ENCODE measurements at regions not wholly inside any gene's neighbourhood (a gene's known extent, or its start where the extent isn't known, plus 50 kb on each side); places are given as distances from the start of the nearest gene placed in this dataset.

DNA sequence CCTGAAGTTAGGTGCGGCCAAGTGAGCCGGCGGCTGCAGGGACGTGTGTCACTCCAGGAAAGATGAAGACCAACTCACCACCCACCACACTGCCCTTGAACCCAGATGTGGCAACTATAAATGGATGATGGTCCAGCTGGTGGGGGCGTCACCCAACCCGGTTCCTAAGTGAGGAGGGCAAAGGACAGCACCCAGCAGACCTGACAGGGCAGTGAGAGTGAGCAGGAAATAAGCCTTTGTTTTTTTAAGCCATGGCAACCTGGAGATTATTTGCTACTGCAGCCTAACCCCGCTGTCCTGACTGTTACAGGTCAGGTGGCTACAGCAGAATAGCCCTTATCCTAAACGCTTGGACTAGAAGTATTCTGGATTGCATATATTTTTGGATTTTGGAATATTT is 228.9 kb downstream of the CTTN start:
- no peak for DNase-seq (ENCODE audit: low read depth)

DNA sequence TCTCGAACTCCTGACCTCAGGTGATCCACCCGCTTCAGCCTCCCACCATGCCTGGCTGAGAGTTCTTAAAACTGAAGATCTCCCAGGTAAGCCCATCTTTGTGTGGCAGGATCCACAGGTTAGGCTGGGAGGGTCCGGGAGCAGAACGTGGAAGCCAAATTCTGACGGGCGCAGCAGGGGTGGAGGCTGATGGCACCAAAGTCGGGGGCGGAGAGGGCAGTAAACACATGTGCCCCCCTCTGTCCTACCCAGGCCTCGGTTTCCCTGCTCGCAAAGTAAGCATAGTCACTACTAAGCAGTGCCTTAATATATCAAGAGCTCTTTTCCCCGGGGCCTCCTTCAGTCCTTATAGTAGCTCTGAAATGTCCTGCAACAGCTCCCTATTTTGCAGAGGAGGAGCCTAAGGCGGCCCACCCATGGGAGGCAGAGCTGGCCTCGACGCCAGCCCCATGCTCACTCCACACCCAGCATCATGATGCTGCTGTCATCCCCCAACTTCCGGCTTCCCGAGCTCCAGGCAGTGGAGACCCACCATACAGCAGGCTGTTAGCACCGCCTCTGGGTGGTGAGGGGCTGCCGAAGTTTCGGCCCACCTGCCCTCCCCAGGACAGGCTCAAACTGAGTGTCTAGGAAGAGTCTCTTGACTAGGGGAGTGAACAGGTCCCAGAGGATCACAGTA is 230.0 kb downstream of the CTTN start:
- no peak for DNase-seq (ENCODE audit: low read depth)

DNA sequence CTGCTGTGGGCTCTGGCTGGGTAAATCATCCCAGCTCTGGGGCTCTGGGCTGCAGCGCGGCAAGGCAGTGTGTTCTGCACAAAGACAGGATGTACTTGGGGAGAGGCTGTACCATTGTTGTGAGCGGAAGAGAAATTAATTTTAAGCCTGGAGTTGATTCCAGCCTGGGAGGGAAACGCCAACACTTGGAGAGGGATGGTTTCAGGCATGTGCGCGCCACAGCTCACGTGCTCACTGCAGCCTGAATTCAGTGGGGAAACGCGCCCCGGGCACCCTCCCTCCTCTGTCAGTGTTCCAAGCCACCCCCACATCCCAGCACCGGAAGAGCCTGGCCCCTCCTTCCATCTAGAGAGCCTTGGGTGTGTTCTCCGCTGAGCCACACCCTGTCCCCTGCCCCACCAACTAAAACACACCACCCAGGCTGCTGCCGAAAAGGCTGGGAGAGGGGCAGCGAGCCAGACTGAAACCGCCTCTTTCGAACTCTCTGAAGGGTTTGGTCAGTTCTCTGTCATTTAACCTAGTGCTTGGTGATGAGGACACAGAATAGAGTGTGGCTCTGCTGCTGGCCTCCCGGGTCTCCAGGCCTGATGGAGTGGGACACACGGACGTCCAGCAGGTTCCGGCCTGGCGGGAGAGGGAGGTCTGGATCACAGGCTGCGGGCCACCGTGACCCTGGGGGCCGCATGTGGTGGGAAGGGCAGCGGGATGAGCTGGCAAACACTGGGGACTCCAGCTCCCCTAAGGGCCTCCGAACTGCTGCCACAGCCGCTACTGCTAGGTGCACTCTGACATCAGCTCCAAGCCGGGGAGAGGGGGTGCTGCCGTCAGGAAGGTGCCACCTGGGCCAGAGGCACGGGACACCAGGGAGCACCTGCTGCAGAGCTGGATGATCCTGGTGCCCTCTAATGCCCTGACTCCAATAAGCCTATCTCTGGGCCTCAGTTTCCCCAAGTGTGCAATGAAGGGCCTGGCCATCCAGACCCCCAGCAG is 230.8 kb downstream of the CTTN start:
- DNase-seq (ENCODE audit: low read depth) = no peak

- no peak for DNase-seq (ENCODE audit: low read depth)
Observed at GRCh38 chr11:70630068-70630467, 231.7 kb downstream of the CTTN start.

GRCh38 chr11:70630816-70631623 is 232.7 kb downstream of the CTTN start:
- DNase-seq (ENCODE audit: low read depth) = no peak

GRCh38 chr11:70631624-70632047 is 233.3 kb downstream of the CTTN start:
- DNase-seq (ENCODE audit: low read depth) = no peak

GRCh38 chr11:70633610-70634009 is 235.3 kb downstream of the CTTN start:
- DNase-seq (ENCODE audit: low read depth) = no peak

DNA sequence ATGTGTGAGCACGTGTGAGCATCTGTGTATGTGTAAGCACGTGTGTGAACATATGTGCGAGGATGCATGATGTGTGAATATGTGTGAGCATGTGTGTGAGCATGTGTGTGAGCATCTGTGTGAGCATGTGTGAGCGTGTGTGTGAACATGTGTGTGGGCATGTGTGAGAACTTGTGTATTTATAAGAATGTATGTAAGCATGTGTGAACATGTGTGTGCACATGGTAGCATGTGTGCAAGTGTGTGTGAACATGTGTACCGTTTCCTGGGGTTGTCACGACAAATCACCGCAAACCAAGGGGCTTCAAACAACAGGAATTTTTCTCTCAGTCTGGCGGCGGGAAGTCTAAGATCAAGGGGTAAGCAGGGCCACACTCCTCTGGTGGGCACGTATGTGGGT is 238.3 kb downstream of the CTTN start:
- DNase-seq (ENCODE audit: low read depth) = no peak

GRCh38 chr11:70637186-70637800 is 239.0 kb downstream of the CTTN start:
- no peak for DNase-seq (ENCODE audit: low read depth)

DNA sequence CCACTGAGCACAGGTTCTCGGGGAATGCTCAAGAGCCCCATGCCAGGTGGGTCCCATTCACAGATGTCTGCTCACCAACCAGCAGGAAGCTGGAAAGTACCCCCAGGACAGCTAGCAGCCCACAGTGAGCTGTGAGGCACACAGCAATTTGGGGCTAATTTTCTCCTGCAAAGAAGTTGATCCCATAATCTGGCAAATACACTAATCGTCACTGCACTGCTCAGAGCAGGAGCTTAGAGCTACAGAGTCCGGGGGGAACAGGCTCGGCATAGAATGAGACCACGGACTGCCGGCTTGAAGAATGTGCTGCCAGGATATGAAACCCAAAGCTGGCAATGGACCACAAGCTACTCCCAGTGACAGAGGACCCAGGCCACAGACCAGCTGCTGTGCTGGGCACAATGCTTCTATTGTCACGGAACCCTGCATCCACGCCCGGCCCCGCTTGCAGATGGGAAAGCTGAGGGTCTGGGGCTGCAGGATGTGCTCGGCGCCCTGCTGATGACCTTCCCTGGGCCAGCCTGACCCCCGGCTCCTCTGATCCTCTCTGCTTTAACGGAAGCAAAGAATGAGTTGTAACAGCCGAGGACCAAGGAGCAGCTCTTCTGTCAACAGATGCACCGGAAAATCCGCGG is 239.7 kb downstream of the CTTN start:
- peak; percentile 18 for DNase-seq (ENCODE audit: low read depth)

DNA sequence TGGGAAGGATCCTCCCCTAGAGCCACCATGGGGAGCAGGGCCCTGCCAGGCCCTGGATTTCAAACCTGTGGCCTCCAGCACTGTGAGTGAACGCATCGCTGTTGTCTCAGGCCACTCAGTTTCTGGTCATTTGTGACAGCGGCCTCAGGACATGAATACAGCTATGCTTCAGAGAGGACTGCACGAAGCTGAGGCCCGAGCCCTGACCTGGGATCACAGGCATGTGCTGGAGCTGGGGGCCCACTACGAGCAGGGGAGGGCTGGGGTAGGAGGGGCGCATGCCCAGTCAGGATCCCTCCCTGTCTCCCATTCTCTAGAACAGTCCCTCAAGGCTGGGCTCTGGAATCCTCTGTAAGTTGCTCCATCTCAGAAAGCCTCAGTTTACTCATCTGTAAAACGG is 242.1 kb downstream of the CTTN start:
- DNase-seq (ENCODE audit: low read depth) = no peak

GRCh38 chr11:70641369-70641768 is 243.0 kb downstream of the CTTN start:
- peak; percentile 28 for DNase-seq (ENCODE audit: low read depth)

- no peak for DNase-seq (ENCODE audit: low read depth)
Observed at GRCh38 chr11:70642266-70642665, 243.9 kb downstream of the CTTN start.

DNA sequence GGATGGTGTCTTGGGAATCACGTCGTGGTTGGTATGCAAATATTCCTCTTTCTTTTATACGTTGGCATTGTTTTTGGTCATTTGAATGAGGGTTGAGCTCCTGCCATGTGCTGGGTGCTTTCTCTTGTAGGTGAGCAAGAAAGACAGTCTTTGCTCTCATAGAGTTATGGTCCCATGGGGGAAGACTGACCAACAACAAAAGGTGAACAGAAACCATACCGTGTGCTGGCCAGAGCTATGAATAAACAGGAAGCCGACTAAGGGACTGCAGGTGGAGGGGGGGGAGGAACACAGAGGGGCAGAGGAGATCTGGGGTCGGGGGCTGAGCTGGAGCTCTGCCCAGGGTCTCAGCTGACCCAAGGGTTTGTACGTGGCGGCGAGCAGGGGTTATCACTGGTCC is 245.3 kb downstream of the CTTN start:
- no peak for DNase-seq (ENCODE audit: low read depth)

GRCh38 chr11:70644343-70645060 is 246.2 kb downstream of the CTTN start:
- no peak for DNase-seq (ENCODE audit: low read depth)

DNA sequence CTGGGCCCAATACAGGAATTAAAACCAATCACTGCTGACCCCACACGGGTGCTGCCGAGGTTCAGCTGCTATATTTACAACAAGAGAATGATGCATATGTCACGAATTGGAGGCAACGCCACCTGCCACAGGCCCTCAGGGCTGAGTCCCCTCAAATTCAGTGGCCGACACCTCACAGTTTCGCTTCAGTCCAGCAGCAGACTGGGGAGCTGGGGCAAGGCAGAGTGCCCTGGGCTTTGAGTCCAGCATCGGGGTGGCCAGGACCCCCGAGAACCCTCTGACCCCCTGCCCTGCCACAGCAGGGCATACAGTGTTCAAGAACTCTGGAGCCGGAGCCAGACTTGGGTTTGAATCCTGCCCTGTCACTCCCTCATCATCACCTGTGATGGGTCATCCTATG is 247.2 kb downstream of the CTTN start:
- DNase-seq (ENCODE audit: low read depth) = no peak

DNA sequence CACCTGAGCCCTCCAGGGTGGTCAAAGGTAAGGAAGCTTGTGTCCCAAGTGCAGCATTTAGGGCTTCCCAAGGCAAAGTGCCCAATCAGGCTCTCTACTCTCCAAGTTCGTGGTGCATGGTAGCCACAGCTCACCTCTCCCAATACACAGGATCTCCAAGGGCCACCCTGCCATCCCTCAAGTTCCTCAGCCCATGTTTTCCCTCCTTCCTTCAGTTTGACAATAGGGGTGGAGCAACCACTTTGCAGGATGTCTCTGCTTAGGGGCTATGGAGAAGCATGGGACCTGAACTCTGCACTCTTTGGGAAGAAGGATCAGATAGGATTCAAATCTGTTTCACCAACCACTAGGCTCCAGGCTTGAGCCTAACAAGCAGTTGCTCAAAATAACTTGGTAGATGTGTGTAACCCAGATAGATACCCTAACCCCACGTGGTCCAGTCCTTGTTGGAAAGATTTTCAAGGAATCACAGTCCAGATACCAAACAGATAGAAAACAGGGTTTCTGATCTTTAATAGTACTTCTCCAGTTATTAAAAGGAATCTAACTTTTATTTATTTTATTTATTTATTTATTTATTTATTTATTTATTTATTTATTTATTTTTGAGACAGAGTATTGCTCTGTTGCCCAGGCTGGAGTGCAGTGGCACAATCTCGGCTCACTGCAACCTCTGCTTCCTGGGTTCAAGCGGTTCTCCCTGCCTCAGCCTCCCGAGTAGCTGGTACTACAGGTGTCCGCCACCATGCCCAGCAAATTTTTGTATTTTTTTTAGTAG is 248.1 kb downstream of the CTTN start:
- no peak for DNase-seq (ENCODE audit: low read depth)

DNA sequence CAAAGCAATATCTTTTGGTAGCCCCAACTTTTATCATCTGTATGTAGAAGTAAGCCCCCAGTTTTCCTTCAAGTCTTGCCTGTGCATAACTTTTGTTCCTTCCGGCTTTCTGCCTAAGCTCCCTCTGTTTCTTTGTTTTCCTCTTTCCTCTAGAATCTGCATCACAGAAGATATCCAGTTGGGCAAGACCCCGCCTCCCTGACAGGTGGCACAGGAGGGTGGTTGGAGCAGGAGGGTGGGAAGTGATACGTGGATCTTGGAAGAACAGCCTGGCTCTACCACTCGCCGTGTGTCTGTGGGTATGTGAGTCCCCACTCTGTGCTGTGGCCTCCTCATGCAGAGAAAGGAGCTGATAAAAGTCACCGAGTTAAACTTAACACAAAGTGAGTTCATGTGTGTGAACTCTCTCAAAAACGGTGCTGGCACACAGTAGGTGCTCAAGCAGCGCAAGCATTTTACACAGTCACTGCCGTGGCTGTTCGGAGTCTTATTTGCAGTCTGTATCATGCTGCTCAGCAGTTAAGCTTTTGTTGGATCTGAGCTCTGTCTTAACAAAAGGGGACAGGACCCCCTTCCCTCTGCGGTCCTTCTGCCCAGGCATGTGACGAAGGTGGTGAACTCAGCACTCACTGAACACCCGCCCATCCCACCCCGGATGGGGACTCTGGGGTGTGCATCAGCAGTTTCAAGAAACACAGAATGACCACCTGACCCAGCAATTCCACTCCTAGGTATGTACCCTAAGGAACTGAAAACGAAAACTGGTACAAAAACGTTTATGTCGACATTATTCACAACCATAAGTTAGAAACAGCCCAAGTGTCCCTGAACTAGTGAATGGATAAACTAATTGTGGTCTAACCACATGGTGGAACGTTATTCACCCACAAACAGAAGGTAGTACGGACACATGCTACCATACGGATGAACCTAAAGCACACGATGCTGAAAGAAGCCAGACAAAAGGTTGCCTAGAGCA is 249.1 kb downstream of the CTTN start:
- DNase-seq (ENCODE audit: low read depth) = no peak
